HepG2 (cell line): ENCODE measurements at regions not wholly inside any gene's neighbourhood (a gene's known extent, or its start where the extent isn't known, plus 50 kb on each side); places are given as distances from the start of the nearest gene placed in this dataset.

Experiments
- ATAC-seq: fragments of 200-7000 bp; cut with Tn5 transposase; 3 replicates; pipeline ENCODE4 v1.9.1; 2020; ENCODE audit warnings: mild to moderate bottlenecking, moderate library complexity
- BruUV-seq: library from RNA; stranded (reverse); fragments of 400-500 nt; replicated peaks from 2 replicates; lab custom pipeline; 2021; lab: Mats Ljungman, UMichigan
- CTCF ChIA-PET: fragments of 300-600 bp; formaldehyde crosslinking; extraction: SDS; loops from one replicate; lab custom pipeline; 2021; ENCODE audit warnings: low total read pairs, inconsistent platforms, low intra/inter-chr PET ratio; lab: Yijun Ruan, JAX
- POLR2A ChIA-PET: fragments of 350-600 bp; sonication (Branson Sonifier 250); formaldehyde crosslinking; loops from one replicate; lab custom pipeline; 2020; ENCODE audit warnings: antibody characterized with exemption, inconsistent platforms; lab: Yijun Ruan, JAX
- DNase-seq: peaks from one replicate; pipeline ENCODE4 v3.0.0-alpha.2; 2015; ENCODE audit warnings: low spot score
- FAIRE-seq: peaks from 3 replicates; lab custom pipeline; 2011; peaks lifted over from hg19 to GRCh38; lab: Jason Lieb, UNC
- H2AFZ ChIP-seq: one replicate; pipeline ENCODE4 v1.6.1; 2011; ENCODE audit warnings: low read length, inconsistent platforms
- H3K27ac ChIP-seq: fragments of 300-600 bp; 3 replicates; pipeline ENCODE4 v1.8.0; 2011; ENCODE audit warnings: mixed run types, mild to moderate bottlenecking, mixed read lengths, low read length, inconsistent platforms; ENCODE audit not compliant: insufficient read depth; ENCODE audit errors: extremely low read length
- H3K27me3 ChIP-seq, 2 experiments: fragments of 200-600 bp in 1 of 2; 2 replicates in 1 of 2; 3 replicates in 1 of 2; pipeline versions ENCODE4 v1.6.0 to v1.8.0; 2011; ENCODE audit warnings: low read length in 2 of 2, mild to moderate bottlenecking in 2 of 2, moderate library complexity in 2 of 2, inconsistent platforms in 1 of 2; ENCODE audit not compliant: insufficient read depth in 2 of 2, control insufficient read depth in 1 of 2
- H3K36me3 ChIP-seq, 2 experiments: fragments of 200-600 bp in 1 of 2; replicated peaks in 1 of 2; 2 replicates in 1 of 2; 3 replicates in 1 of 2; pipeline versions ENCODE4 v1.5.1 to v1.8.0; 2011; ENCODE audit warnings: low read length in 2 of 2, inconsistent platforms in 1 of 2; ENCODE audit not compliant: insufficient read depth in 2 of 2, control insufficient read depth in 1 of 2
- H3K4me1 ChIP-seq: 2 replicates; pipeline ENCODE4 v1.5.1; 2012; ENCODE audit warnings: low read length, inconsistent platforms; ENCODE audit not compliant: insufficient read depth
- H3K4me2 ChIP-seq: 2 replicates; pipeline ENCODE4 v1.6.0; 2011; ENCODE audit warnings: low read depth, low read length, inconsistent platforms
- H3K4me3 ChIP-seq, 3 experiments: fragments of 200-600 bp in 1 of 3; sonication (generic), shearing (Covaris generic) in 1 of 3; replicated peaks in 1 of 3; 2 replicates each; pipeline ENCODE4 v1.5.1; 2011 to 2016; ENCODE audit warnings: low read length in 3 of 3, inconsistent platforms in 2 of 3, low read depth in 2 of 3, mild to moderate bottlenecking in 2 of 3, control low read depth in 1 of 3, mixed read lengths in 1 of 3; ENCODE audit not compliant: insufficient read depth in 1 of 3
- H3K79me2 ChIP-seq: one replicate; pipeline ENCODE4 v1.6.1; 2011; ENCODE audit warnings: low read length, inconsistent platforms; ENCODE audit not compliant: insufficient read depth
- H3K9ac ChIP-seq: 2 replicates; pipeline ENCODE4 v1.6.0; 2011; ENCODE audit warnings: mild to moderate bottlenecking, low read depth, low read length, inconsistent platforms; ENCODE audit not compliant: insufficient read depth
- H3K9me3 ChIP-seq: 2 replicates; pipeline ENCODE4 v1.5.1; 2012; ENCODE audit warnings: mild to moderate bottlenecking, low read length
- H4K20me1 ChIP-seq: 2 replicates; pipeline ENCODE4 v1.6.0; 2011; ENCODE audit warnings: inconsistent platforms, mild to moderate bottlenecking, low read length, moderate library complexity; ENCODE audit not compliant: insufficient read depth
- ETV5 ChIP-seq: IDR thresholded peaks from 2 replicates; pipeline ENCODE4 v1.6.1; 2018; ENCODE audit warnings: missing biosample characterization, missing genetic modification reagents, inconsistent platforms, borderline replicate concordance
- KDM4B ChIP-seq: sonication (generic); formaldehyde crosslinking; IDR thresholded peaks from 2 replicates; pipeline ENCODE4 v1.4.0; 2020; ENCODE audit warnings: missing genetic modification reagents
- MTF2 ChIP-seq: sonication (generic); formaldehyde crosslinking; IDR thresholded peaks from 2 replicates; pipeline ENCODE4 v1.5.0; 2020; ENCODE audit warnings: missing genetic modification reagents, borderline replicate concordance
- TBX3 ChIP-seq: fragments of 450-650 bp; IDR thresholded peaks from 2 replicates; pipeline ENCODE4 v1.6.1; 2017; ENCODE audit warnings: antibody characterized with exemption, mild to moderate bottlenecking, inconsistent platforms, borderline replicate concordance
- ZFP62 ChIP-seq: sonication (generic); formaldehyde crosslinking; IDR thresholded peaks from 2 replicates; pipeline ENCODE4 v1.4.0; 2020; ENCODE audit warnings: missing genetic modification reagents
- ZSCAN25 ChIP-seq: sonication (generic); formaldehyde crosslinking; IDR thresholded peaks from 2 replicates; pipeline ENCODE4 v1.8.0; 2022; ENCODE audit warnings: mild to moderate bottlenecking, missing genetic modification reagents
- WGBS: methylation state at CpG from one replicate; pipeline ENCODE4 v1.1.6; 2017; ENCODE audit warnings: low lambda C conversion rate; 5-methylcytosine and 5-hydroxymethylcytosine counted together
- in situ Hi-C: cut with HindIII; loops from 2 replicates; pipeline ENCODE4 v1.10.0; 2017; ENCODE audit warnings: low pct_unique_long_range_greater_than_20kb; ENCODE audit not compliant: extremely low pct_ligation_motif_present
- intact Hi-C: fragments of 100-400 bp; cut with micrococcal nuclease; formaldehyde crosslinking; loops from one replicate; pipeline ENCODE4 v1.10.0; 2022; ENCODE audit not compliant: unreplicated experiment
- TF ChIP-seq, protein P1 (sequence below): sonication (generic); formaldehyde crosslinking; IDR thresholded peaks from 2 replicates; pipeline ENCODE4 v1.4.0; 2020; ENCODE audit warnings: missing genetic modification reagents
- TF ChIP-seq, protein P2 (sequence below): IDR thresholded peaks from 2 replicates; pipeline ENCODE4 v1.6.1; 2012; ENCODE audit warnings: low read depth, low read length, improper control_type of control experiment
- TF ChIP-seq, protein P3 (sequence below): sonication (generic); formaldehyde crosslinking; IDR thresholded peaks from 2 replicates; pipeline ENCODE4 v1.8.0; 2022; ENCODE audit warnings: missing genetic modification reagents, mild to moderate bottlenecking, borderline replicate concordance
- TF ChIP-seq, protein P4 (sequence below): sonication (generic); formaldehyde crosslinking; IDR thresholded peaks from 2 replicates; pipeline ENCODE4 v1.4.0; 2020; ENCODE audit warnings: mild to moderate bottlenecking, missing genetic modification reagents
- TF ChIP-seq, protein P5 (sequence below): sonication (generic); formaldehyde crosslinking; IDR thresholded peaks from 2 replicates; pipeline ENCODE4 v1.5.0; 2020; ENCODE audit warnings: mild to moderate bottlenecking, missing genetic modification reagents, moderate library complexity

DNA sequence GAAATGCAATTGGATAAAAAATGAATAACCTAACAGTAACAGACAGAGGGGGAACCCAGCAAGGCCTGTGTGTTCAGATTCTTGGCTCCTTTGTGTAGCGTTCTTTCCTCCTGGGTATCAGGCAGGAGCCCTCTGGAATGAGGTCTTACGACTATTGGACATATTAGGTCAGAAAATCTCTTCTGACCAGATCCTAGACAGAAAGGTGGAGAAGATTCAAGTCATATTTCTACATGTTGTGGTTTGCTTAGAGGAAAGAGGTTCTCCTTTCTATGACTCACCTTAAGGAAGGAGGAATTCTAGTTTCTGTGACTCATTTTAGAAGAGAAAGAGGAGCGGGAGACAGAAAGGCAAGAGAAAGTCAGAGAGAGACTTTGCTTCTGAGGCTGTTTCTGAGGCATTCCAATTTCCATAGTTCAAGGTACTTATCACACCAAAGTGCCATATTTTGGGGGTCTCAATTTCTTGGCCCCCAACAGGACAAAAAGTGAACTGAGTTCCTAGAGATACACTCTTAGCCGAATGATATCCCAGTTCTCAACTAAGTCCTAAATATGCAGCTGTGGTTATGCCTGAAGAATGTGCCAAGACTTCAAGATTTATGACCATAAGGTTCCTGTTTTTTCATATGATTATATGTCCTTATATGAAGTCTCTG, 618.6 kb downstream of the ZEB2 start:
- intact Hi-C loops (no loop called here), in situ Hi-C loops (no loop called here)
- Histone ChIP-seq H3K9me3 (no peaks in the 10 kb centered on the region), H3K4me3 (no peak overlapping the region), H2AFZ (no peak overlapping the region), H4K20me1 (no peaks in the 10 kb centered on the region), H3K27me3 (no peaks in the 10 kb centered on the region), H3K9ac (no peak overlapping the region), H3K27ac (no peak overlapping the region), H3K79me2 (no peaks in the 10 kb centered on the region), H3K4me2 (no peak overlapping the region), H3K4me1 (no peaks in the 10 kb centered on the region), H3K36me3 (no peaks in the 10 kb centered on the region)
- DNase-seq = no peak
- POLR2A ChIA-PET = no interaction called here
- 25% methylated on average over 4 of the region's 4 CpGs for WGBS
- CTCF ChIA-PET = no interaction called here
- no peak for ATAC-seq
- no peak for FAIRE-seq
- no TSS peak for BruUV-seq
- no peak for TF ChIP-seq ETV5 (CRISPR knock-in tag)
- TF ChIP-seq KDM4B (CRISPR knock-in tag) = no peak
- TF ChIP-seq ZSCAN25 (CRISPR knock-in tag) = no peak
- TF ChIP-seq, protein P1, sequence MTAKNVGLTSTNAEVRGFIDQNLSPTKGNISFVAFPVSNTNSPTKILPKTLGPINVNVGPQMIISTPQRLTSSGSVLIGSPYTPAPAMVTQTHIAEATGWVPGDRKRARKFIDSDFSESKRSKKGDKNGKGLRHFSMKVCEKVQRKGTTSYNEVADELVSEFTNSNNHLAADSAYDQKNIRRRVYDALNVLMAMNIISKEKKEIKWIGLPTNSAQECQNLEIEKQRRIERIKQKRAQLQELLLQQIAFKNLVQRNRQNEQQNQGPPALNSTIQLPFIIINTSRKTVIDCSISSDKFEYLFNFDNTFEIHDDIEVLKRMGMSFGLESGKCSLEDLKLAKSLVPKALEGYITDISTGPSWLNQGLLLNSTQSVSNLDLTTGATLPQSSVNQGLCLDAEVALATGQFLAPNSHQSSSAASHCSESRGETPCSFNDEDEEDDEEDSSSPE (CRISPR knock-in tag) = no peak
- TF ChIP-seq ZFP62 (CRISPR knock-in tag) = no peak
- TF ChIP-seq, protein P2, sequence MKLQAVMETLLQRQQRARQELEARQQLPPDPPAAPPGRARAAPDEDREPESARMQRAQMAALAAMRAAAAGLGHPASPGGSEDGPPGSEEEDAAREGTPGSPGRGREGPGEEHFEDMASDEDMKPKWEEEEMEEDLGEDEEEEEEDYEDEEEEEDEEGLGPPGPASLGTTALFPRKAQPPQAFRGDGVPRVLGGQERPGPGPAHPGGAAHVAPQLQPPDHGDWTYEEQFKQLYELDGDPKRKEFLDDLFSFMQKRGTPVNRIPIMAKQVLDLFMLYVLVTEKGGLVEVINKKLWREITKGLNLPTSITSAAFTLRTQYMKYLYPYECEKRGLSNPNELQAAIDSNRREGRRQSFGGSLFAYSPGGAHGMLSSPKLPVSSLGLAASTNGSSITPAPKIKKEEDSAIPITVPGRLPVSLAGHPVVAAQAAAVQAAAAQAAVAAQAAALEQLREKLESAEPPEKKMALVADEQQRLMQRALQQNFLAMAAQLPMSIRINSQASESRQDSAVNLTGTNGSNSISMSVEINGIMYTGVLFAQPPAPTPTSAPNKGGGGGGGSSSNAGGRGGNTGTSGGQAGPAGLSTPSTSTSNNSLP = no peak
- TF ChIP-seq, protein P3, sequence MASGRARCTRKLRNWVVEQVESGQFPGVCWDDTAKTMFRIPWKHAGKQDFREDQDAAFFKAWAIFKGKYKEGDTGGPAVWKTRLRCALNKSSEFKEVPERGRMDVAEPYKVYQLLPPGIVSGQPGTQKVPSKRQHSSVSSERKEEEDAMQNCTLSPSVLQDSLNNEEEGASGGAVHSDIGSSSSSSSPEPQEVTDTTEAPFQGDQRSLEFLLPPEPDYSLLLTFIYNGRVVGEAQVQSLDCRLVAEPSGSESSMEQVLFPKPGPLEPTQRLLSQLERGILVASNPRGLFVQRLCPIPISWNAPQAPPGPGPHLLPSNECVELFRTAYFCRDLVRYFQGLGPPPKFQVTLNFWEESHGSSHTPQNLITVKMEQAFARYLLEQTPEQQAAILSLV (CRISPR knock-in tag) = no peak
- no peak for TF ChIP-seq MTF2 (CRISPR knock-in tag)
- TF ChIP-seq, protein P4, sequence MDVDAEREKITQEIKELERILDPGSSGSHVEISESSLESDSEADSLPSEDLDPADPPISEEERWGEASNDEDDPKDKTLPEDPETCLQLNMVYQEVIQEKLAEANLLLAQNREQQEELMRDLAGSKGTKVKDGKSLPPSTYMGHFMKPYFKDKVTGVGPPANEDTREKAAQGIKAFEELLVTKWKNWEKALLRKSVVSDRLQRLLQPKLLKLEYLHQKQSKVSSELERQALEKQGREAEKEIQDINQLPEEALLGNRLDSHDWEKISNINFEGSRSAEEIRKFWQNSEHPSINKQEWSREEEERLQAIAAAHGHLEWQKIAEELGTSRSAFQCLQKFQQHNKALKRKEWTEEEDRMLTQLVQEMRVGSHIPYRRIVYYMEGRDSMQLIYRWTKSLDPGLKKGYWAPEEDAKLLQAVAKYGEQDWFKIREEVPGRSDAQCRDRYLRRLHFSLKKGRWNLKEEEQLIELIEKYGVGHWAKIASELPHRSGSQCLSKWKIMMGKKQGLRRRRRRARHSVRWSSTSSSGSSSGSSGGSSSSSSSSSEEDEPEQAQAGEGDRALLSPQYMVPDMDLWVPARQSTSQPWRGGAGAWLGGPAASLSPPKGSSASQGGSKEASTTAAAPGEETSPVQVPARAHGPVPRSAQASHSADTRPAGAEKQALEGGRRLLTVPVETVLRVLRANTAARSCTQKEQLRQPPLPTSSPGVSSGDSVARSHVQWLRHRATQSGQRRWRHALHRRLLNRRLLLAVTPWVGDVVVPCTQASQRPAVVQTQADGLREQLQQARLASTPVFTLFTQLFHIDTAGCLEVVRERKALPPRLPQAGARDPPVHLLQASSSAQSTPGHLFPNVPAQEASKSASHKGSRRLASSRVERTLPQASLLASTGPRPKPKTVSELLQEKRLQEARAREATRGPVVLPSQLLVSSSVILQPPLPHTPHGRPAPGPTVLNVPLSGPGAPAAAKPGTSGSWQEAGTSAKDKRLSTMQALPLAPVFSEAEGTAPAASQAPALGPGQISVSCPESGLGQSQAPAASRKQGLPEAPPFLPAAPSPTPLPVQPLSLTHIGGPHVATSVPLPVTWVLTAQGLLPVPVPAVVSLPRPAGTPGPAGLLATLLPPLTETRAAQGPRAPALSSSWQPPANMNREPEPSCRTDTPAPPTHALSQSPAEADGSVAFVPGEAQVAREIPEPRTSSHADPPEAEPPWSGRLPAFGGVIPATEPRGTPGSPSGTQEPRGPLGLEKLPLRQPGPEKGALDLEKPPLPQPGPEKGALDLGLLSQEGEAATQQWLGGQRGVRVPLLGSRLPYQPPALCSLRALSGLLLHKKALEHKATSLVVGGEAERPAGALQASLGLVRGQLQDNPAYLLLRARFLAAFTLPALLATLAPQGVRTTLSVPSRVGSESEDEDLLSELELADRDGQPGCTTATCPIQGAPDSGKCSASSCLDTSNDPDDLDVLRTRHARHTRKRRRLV (CRISPR knock-in tag) = no peak
- no peak for TF ChIP-seq TBX3
- TF ChIP-seq, protein P5, sequence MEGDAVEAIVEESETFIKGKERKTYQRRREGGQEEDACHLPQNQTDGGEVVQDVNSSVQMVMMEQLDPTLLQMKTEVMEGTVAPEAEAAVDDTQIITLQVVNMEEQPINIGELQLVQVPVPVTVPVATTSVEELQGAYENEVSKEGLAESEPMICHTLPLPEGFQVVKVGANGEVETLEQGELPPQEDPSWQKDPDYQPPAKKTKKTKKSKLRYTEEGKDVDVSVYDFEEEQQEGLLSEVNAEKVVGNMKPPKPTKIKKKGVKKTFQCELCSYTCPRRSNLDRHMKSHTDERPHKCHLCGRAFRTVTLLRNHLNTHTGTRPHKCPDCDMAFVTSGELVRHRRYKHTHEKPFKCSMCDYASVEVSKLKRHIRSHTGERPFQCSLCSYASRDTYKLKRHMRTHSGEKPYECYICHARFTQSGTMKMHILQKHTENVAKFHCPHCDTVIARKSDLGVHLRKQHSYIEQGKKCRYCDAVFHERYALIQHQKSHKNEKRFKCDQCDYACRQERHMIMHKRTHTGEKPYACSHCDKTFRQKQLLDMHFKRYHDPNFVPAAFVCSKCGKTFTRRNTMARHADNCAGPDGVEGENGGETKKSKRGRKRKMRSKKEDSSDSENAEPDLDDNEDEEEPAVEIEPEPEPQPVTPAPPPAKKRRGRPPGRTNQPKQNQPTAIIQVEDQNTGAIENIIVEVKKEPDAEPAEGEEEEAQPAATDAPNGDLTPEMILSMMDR = no peak
